Islet precursor cell (in vitro differentiated cells): ENCODE measurements at regions not wholly inside any gene's neighbourhood (a gene's known extent, or its start where the extent isn't known, plus 50 kb on each side); places are given as distances from the start of the nearest gene placed in this dataset.
A peak's percentile ranks its signal among the peaks of the same experiment; 100 is the strongest.
"Not testable (repeated sequence)": the region's sequence is repeated elsewhere in the genome, so short reads cannot be mapped to it uniquely, and the experiment has no call there.

Source experiments
- DNase-seq: peaks from one replicate; pipeline ENCODE4 v3.0.0-alpha.2; 2018

- no peak for DNase-seq
These were observed 112.0 kb upstream of the SLC38A2 start for GRCh38 chr12:46484396-46485061.

GRCh38 chr12:46483572-46484395 is 111.2 kb upstream of the SLC38A2 start:
- no peak for DNase-seq

- no peak for DNase-seq
These were observed 108.2 kb upstream of the SLC38A2 start for GRCh38 chr12:46480724-46481123.

GRCh38 chr12:46480316-46480715 is 107.7 kb upstream of the SLC38A2 start:
- DNase-seq = no peak

GRCh38 chr12:46478123-46478522 is 105.5 kb upstream of the SLC38A2 start:
- no peak for DNase-seq

GRCh38 chr12:46477541-46477940 is 105.0 kb upstream of the SLC38A2 start:
- DNase-seq = no peak

GRCh38 chr12:46475972-46476645 is 103.5 kb upstream of the SLC38A2 start:
- no peak for DNase-seq

- not testable (repeated sequence) for DNase-seq
These were observed 101.8 kb upstream of the SLC38A2 start for GRCh38 chr12:46474385-46474784.

- DNase-seq = peak; percentile 91
These were observed 101.2 kb upstream of the SLC38A2 start for GRCh38 chr12:46473634-46474329.

GRCh38 chr12:46472893-46473633 is 100.5 kb upstream of the SLC38A2 start:
- no peak for DNase-seq

GRCh38 chr12:46472144-46472705 is 99.7 kb upstream of the SLC38A2 start:
- DNase-seq = no peak

GRCh38 chr12:46471404-46471803 is 98.8 kb upstream of the SLC38A2 start:
- DNase-seq = no peak

- no peak for DNase-seq
These were observed 98.4 kb upstream of the SLC38A2 start for GRCh38 chr12:46470975-46471374.

GRCh38 chr12:46470036-46470627 is 97.6 kb upstream of the SLC38A2 start:
- DNase-seq = no peak

- no peak for DNase-seq
These were observed 96.2 kb upstream of the SLC38A2 start for GRCh38 chr12:46468813-46469212.

- DNase-seq = no peak
These were observed 95.6 kb upstream of the SLC38A2 start for GRCh38 chr12:46468160-46468559.

GRCh38 chr12:46465307-46465706 is 92.7 kb upstream of the SLC38A2 start:
- DNase-seq = no peak

GRCh38 chr12:46464863-46465262 is 92.3 kb upstream of the SLC38A2 start:
- DNase-seq = no peak

GRCh38 chr12:46462641-46463355 is 90.2 kb upstream of the SLC38A2 start:
- DNase-seq = no peak

- no peak for DNase-seq
These were observed 89.5 kb upstream of the SLC38A2 start for GRCh38 chr12:46461907-46462640.
